Ovary (tissue), 3 donors: ENCODE measurements at regions not wholly inside any gene's neighbourhood (a gene's known extent, or its start where the extent isn't known, plus 50 kb on each side); places are given as distances from the start of the nearest gene placed in this dataset.

Experiments used
- CTCF ChIP-seq, 3 donors: fragments of 450-650 bp in 2 of 3; fragments of 200-600 bp in 1 of 3; IDR thresholded peaks; one replicate each; pipeline versions ENCODE4 v1.5.1 to v1.8.0; 2016 to 2022; ENCODE audit warnings: antibody characterized with exemption in 3 of 3, mild to moderate bottlenecking in 1 of 3
- POLR2A ChIP-seq: fragments of 450-650 bp; IDR thresholded peaks from one replicate; pipeline ENCODE4 v1.6.1; 2017; ENCODE audit warnings: antibody characterized with exemption, mild to moderate bottlenecking, moderate library complexity
- donor health status: DM: no; HTN: no; CAD: no.

GRCh38 chr14:86530457-86530856 is 1000.5 kb downstream of the FLRT2 start:
- TF ChIP-seq CTCF (IDR thresholded peaks at IDR 0.05): no peak
- no peak for TF ChIP-seq POLR2A
